NCI-H1436 (cell line): ENCODE measurements at regions not wholly inside any gene's neighbourhood (a gene's known extent, or its start where the extent isn't known, plus 50 kb on each side); places are given as distances from the start of the nearest gene placed in this dataset.
"Not testable (repeated sequence)": the region's sequence is repeated elsewhere in the genome, so short reads cannot be mapped to it uniquely, and the experiment has no call there.

ENCODE experiments used
- DNase-seq: peaks from one replicate; lab custom pipeline; 2025; lab: John Stamatoyannopoulos, UW

DNA sequence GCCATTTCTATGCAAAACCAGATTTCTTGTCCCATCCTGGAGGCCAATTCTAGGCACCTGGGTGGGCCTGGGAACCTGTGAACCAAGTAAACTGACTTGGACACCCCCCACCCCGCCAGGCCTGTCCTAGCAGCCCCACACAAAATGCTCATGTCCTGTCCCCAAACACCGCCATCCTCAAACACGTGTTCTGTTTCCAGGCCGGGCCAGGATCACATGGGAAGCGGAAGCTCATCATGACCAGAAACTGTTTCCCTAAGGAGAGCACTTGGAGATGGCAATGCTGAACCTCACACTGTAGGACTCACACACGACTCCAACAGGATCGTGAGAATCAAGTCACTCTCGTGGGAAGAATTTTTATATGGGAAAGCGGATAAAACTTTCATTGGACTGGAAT is 78.7 kb upstream of the DRD5 start:
- DNase-seq: not testable (repeated sequence)

DNA sequence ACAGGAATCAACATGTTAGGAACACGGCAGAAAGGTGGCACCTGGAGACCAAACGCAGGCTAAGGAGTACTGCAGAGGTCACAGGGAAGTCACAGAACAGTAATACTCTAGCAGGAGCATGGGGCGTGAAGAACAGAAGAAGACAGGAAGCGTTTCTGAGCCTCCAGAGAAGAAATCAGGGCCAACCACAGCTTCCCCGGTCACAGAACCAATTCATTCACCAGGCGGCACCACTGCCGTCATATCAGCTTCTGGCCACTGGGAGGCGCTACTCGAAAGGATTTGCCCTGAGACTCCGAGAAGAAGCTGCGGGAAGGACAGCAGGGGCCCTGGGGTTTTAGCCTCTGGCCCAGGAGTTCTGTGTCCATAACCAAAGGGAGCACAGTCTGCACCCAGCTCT is 78.0 kb upstream of the DRD5 start:
- peak; percentile 12 for DNase-seq

DNA sequence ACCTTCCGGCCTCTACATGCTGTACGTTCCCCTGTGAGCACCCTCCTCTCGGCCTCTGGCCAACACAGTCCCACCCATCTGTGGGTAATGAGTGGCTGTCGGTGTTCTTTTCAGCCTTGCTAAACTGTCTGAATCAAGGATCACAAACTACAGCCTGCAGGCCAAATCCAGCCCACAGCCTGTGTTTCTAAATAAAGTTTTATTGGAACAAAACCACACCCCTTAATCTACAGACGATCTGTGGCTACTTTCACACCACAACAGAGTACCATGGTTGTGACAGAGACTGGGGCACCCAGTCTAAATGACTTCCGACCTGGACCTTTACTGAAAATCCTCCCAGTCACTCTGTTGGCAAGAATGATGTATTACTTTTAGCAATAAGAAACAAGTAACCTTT is 77.3 kb upstream of the DRD5 start:
- not testable (repeated sequence) for DNase-seq

DNA sequence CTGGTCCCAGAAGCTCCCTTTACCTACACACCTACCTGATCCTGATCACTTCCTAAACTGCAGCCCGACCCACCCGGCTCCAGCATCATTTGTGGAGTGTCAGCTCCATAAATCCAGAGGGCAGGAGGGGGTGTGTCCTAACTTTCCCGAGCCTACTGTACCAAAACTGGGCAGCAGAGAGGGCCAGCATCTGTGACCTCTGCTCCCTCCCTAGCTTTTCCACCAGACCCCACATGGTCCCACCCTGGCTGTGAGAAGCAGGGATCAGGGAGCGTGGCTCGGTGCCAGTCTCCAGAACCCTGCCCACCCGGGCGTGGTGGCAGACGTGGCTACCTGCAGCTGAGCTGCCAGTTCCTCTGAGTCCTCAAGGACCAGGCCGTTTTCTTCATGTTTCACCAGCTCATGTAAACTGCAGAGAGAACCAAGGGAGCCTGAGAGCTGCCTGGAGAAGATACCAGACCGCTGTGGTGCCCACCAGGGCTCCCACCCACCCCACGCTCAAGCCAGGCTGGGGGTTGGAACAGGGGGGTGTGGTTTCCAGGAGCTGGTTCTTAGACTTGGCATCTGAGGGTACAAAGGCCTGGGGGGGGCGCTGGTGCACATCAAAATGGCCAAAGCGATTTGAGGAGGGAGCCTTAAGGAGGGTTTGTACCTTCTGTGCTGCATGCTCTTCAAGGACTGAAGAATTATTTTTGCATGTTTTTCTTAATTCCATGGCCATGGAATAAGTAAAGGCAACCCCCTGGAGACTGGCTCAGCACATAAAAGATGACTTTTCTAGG is 76.7 kb upstream of the DRD5 start:
- DNase-seq: no peak

DNA sequence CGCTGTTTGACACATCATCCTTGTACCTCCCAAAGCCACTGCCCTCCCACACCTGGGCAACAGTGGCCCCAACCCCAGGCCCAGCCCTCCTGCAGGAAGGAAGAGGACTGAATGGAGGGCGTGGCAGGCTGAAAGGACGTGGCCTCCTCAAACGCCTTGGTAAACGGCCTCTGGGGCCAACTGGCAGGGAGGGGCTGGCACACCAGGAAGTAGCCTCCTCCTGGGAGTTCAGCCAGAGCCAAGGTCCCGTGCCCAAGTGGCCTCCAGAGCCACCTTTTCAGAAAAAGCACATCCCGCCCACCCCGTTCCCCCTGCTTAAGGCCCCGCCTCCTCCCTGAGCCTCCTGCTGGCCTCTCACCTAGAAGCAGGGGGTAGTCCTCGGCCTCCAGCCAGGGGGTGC is 74.2 kb upstream of the DRD5 start:
- not testable (repeated sequence) for DNase-seq

DNA sequence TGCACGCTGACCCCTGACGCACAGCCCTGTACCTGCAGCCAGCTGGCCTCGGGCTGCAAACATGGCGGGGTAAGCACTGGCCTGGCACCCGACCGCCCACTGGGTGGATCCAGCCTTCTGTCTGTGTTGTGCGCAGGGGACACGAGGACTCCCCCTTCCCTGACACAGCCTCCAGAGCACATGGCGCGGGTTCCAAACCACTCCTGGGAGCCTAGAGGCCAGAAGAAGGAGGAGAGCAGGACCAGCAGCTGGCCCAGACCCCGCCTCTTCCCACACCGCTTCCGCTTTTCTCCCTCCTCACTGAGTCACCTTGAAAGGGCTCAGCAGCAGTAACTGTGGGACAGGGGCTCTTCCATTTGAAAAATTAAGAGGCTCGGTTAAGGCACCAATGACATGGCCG is 73.5 kb upstream of the DRD5 start:
- not testable (repeated sequence) for DNase-seq

DNA sequence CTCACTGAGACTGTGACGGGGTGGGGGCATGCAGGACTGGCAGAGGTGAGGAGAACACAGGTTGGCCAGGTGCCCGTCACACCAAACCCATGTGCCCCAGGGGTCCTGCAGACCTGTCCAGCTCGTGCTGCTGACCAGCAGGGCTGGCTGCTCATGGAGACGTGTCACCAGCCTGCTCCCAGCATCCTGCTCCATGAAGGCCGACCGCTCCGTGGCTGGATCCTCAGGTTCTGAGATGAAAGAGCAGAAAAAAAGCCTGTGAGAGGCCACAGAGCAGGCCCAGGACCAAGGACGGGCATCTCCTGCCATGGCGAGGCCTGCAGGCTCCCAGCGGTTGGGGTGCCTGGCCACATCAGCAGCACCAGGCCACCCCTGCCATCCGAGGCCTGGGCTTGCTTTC is 71.7 kb upstream of the DRD5 start:
- DNase-seq: no peak

DNA sequence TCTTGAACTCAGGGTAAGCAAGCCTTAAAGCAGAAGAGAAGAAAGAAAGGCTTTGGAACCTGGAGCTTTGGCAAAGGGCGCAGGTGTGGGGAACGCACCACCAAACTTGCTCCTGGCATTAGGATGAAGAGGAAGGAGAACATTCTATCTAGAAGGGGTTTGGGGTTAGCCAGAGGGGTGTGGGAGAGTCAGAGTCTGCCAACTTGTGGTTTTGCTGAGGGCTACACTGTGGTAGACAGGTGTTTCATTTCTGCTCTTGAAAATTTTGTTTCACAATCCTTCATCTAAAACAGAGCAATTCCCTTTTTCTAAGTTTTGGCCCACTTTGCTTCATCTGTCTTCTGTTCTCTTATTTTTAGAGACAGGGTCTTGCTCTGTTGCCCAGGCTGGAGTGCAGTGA is 66.2 kb upstream of the DRD5 start:
- not testable (repeated sequence) for DNase-seq

DNA sequence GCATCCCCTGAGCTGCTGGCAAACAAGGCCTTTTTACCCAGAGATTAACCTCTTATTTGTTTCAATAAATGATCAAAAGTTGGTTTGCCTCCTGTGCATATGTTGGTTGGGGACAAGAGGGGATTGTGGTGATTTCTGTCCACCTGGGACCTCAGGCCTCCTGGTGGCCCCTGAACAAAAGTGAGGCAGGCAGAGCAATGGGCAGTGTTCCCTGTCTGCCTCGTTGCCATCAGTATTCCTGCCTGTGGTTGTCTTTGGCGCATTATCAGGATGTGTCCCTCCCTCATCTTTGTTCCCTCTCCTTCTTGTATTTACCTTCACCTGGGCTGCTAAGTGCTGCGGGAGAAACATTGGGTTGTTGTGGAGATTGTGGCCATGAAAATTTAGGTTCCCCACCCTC is 65.3 kb upstream of the DRD5 start:
- DNase-seq: no peak

DNA sequence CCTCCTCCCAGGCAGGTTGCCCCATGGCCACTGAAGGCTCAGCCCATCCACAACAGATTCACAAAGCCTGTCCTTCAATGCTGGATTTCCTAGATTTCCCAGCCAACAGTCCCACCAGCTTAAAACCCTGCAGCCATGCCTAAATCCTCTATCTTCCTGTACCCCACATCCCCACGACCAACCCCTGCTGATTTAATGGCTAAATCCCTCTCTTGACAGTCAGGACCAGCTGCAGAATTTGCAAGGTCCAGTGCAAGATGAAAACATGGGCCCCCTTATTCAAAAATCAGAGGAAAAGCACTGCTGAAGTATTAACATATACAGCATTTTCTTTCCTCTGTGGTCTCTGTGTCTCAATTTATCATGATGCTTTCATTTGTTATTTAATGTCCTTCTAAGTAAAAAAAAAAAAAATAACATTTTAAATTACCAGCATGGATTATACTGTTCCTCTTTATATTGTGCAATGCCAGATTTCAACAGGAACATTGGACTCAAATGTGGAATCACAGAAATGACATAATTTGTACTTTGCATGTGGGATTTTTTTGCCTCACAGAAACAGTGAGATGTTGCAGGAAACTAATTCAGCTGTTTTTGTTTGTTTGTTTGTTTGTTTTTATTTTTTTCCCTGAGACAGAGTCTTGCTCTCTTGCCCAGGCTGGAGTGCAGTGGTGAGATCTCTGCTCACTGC is 63.0 kb upstream of the DRD5 start:
- not testable (repeated sequence) for DNase-seq

DNA sequence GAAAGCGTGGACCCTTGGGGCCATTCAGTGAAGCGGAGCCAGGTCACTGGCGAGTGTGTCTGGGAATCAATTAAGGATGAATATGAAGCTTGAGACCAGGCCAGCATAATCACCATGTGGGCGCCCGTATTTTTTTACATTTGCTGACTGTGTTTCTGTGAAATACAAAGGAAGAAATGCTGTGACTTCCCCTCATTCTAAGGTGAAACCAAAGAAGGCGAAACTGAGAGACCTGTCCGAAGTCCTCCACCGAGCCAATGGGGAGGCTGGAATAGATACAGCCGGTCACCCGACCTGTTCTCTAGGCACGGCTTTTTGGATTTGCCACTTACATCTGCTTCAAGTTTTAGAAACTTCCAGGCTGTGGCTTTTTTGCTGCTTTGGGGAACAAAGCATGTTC is 59.3 kb upstream of the DRD5 start:
- DNase-seq: not testable (repeated sequence)
